HuH-7 (cell line): ENCODE measurements at regions not wholly inside any gene's neighbourhood (a gene's known extent, or its start where the extent isn't known, plus 50 kb on each side); places are given as distances from the start of the nearest gene placed in this dataset.

Experiments used
- DNase-seq: peaks from one replicate; pipeline ENCODE4 v3.0.0; 2011; ENCODE audit warnings: low spot score

DNA sequence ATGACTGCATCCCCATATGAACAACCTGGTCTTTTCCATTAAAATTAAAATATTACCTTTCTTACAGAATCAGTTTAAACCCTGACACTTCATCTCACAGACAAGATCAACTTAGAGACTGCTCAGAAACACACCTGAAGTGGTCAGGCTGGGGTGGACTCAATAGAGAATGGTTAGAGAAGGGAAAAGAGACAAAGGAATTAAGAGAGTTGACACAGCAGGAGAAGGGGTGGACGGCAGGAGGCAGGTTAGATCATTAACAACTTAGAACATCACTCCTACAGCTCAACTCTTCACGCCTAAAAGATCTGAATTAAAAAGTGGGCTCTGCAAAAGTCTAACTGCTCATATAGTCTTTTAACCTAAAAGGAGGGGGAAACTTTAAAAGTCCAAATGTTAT is 157.7 kb upstream of the COL1A2 start:
- no peak for DNase-seq

DNA sequence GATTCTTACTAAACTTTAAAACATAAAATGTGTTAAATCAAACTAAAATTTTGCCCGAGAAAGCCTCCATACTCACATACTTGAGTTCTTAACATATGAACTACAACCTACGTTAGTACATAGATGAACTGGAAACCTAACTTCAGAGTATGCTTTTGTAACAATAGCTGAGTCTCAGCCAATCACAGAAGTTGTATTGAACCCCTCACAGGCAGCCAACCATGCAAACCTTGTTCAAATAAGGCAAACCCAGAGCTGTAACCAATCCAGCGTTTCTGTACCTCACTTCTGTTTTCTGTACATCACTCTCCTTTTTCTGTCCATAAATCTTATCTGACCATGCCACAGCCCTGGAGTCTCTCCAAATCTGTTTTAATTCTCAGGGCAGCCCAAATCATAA is 157.3 kb upstream of the COL1A2 start:
- no peak for DNase-seq

DNA sequence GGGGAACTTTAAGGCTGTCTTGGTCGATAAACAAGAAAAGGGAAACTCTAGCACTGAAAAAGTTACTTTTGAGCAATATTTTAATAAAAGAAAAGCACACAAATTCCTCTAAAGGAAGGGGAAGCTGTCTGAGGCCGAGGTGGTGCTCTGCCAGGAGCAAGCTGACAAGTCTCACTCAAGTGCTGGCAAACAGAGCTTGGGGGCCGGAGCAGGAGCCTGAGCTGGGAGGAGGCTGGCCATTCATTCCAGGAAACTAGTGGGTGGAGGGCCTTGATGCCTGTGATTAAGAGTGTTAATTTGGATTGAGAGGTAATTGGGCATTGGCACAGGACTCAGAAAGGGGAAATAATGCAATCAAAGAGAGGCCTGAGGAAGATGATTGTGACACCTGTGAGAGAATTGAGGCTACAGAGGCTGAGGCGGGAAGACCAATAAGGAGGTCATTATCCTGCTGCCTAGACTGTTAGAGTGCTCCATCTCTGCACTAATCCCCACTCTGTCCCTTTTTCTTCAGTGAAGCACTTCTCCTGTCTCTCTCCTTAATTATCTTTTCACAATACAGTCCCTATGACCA is 154.9 kb upstream of the COL1A2 start:
- DNase-seq = no peak

DNA sequence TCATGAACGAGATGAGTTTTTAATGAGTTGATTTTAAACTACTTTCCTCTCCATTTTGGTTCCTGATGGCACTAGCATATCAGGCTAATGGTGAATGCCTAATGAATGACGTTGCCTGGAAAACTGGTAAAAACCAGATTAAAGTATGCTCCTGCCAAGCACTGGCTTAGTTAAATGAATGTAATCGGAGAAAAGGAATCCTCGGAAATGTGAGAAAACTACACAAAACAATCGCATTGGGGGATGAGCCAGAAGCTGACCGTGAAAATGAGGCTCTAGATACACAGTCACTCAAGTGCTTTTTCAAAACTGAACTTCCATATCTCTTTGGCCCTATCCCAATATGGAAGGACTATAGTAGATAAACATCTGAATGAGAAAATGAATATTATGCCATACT is 153.8 kb upstream of the COL1A2 start:
- no peak for DNase-seq

DNA sequence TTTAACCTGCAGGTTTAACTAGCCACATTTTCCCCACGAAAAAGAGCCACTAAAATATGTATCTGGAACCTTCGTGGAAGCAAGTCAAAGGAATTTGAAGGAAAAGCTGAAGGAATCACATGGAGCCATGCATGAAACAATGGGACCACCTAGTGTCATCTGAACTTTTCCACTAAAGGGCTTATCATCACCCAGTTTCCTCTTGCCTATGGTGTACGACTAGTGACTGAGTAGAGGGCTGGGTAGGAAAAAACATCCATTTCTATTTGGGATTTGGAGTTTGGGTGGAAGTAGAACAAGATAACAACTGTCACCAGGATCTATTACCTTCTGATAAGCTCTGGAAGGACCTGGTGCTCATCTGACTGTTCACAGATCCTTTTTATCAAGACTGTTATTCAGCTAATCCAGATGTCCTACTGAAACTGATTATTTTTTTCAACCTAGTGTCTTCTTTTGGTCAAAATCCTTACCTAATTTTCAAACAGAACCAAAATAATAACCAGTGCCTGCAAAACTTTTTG is 153.2 kb upstream of the COL1A2 start:
- no peak for DNase-seq

DNA sequence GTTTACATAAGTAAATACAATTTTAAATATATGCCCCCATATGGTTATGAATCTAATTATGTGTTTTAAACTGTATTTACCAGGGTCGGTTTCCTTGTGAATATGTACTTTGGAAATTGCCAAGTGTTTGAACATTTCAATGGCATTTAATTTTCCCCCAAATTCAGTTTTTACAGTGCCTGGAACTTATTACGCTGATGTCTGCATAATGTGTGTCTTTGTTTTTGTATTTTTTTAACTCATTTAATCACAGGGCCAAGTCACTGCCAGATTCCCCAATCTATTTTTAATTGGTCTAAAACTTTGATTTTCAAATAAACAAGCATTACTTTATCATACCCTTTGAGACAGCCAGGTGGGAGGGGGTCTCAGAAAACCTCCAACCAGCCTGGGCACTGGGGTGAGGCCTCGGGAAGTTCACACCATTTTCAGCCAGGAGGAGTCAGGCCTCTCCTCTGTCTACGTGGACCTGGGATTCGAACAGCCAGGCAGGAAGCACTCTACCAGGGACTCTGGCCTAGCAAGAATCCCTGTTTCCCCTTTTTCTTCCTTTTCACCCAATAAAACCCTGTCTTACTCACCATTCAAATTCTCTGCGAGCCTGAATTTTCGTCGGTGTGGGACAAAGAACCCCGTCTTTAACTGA is 151.5 kb upstream of the COL1A2 start:
- DNase-seq = no peak

DNA sequence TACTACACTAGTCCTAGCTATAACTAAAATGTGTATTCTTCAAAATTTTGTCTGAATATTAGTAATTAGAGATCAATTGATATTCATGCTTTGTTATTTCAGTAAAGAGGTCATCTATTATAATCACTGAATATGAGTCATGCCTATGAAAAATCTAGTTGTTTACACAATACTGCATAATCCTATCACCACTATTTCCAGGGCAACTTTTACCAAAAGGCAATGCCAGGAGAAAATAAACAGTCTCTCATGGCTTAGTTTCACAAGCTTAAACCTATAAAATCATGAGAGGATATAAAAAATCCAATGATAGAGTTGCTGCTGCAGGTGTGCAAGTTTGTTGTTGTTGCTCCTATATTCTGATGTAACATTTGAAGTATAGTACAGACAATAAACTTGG is 149.9 kb upstream of the COL1A2 start:
- no peak for DNase-seq

DNA sequence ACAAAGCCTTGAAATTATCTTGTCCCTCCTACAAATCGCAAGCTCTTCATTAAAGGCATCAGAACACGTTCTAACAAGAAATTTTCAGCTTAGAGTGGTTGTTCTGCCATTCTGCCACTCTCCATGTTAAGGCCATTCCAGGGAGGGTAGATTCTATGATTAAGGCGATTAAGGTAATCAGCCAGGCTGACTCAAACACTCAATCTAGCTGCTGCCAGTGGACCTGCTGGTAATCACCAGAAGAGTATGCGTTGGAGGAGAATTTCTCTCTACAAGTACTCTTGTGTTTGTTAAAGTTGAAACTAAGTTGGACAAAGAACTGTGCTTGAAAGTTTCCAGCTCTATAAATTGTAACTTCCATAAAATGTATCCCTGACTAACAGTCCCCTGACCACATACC is 149.2 kb upstream of the COL1A2 start:
- DNase-seq = no peak

DNA sequence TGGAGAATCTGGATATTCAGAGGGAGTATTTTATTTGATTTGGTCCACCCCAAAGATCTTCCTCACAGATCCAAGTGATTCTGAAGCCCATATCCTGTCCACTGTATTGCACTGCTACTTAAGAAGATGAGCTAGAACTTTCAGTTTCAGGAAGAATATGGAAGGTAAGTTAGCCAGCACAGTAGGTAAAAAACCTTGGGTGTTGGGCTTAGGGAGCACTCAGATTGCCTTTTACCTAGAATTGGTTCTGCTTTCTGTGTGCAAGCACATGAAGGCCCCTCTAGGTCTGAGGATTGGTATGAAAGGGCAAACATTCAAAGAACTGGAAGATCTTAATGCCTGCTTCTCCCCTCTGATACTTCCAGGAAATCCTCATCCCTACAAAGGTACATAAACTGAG is 146.7 kb upstream of the COL1A2 start:
- DNase-seq = no peak

DNA sequence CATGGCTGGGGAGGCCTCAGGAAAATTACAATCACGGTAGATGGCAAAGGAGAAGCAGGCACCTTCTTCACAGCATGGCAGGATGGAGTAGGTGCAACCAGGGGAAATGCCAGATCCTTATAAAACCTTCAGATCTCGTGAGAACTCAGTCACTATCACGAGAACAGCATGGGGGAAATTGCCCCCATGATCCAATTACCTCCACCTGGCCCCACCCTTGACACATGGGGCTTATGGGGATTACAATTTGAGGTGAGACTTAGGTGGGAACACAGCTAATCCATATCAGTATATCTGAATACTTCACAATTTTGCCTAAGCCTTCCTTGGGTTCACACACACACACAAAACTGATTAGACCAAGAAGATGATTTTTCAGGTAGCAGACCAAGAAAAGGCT is 145.1 kb upstream of the COL1A2 start:
- no peak for DNase-seq

DNA sequence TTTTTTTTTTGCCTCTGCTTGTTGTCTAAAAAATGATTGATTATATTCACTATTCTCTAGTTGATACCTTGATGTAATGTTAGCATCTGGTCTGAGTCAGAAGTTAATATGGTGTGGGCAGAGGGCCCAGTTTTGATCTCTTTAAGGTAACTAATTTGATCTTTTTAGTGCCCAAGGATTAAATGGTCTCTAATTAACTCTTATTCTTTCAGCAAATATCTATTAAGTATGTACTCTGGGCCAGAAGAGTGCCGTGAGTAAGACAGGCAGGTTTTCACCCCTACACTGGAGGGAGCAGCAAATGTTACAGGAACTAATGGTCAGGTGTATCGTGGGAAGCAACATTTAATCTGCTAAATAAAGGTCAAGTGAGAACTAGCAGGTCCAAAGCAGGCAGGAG is 144.6 kb upstream of the COL1A2 start:
- DNase-seq = no peak

DNA sequence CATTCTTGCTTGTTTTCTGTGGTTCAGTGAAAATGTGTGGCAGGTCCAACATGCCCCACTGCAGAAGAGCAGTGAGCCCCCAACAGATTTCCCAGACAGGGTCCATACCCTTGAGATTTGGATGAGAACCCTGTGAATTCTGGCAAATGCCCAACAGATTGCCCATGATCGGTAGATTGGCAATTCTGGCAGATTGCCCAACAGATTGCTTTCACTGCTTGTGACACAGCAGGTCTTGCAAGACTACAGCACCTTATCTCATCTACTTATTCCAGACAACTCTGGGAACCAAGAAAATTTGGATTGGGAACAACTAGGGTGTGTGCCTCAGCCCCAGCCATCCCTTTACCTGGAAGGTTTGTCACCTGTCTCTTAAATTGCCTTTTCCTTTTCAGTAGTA is 143.7 kb upstream of the COL1A2 start:
- DNase-seq = no peak

DNA sequence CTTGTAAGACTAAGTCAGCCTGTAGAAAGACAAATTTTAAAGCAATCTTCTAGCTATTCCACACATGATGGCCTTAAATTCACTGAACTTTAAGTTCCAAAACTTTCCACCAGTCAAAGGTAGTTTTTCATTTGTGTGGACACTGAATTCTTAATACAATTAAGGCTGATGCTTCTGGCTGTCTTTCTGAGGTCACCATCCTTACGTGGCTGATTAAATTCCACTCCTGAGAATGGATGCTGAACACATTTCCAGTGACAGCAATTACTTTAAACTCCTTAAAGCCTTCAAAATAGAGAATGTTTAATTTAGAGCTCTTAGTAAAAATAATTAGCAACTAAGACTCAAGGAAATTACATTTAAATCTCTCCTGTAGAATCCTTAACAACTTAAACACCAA is 142.6 kb upstream of the COL1A2 start:
- no peak for DNase-seq

DNA sequence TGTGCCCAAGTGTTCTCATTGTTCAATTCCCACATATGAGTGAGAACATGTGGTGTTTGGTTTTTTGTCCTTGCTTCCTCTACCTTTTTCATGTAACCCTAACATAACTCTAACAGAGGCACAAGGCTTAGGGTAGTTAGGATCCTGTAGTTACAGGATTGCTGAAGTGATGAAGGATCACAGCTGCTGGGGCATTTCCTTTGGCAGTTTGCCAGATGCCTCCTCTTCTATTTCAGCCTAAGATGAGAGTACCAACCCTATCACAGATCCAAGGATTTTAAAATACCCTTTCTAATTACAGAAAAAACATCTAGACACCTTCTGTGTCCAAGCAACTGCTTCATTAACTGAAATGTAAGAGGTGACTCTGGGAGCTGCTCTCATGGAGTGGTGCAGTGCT is 141.7 kb upstream of the COL1A2 start:
- DNase-seq = no peak

DNA sequence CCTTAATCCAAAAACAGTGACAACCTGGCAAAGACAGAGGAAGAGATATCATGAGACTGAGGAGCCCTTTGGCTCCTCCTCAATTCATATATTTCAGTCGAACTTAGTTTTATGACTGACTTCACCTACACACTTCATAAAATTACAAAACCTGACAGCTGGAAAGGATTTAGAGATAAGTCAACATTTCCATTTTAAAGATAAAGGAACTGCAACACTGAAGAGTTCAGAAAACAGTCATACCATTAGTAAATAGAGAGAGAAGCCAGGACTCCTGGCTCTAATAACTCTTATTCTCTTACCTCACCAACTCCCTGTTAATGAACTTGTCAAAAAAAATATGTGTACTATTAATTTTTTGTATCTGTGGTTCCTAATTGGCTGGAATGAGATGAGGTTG is 141.0 kb upstream of the COL1A2 start:
- DNase-seq = no peak

DNA sequence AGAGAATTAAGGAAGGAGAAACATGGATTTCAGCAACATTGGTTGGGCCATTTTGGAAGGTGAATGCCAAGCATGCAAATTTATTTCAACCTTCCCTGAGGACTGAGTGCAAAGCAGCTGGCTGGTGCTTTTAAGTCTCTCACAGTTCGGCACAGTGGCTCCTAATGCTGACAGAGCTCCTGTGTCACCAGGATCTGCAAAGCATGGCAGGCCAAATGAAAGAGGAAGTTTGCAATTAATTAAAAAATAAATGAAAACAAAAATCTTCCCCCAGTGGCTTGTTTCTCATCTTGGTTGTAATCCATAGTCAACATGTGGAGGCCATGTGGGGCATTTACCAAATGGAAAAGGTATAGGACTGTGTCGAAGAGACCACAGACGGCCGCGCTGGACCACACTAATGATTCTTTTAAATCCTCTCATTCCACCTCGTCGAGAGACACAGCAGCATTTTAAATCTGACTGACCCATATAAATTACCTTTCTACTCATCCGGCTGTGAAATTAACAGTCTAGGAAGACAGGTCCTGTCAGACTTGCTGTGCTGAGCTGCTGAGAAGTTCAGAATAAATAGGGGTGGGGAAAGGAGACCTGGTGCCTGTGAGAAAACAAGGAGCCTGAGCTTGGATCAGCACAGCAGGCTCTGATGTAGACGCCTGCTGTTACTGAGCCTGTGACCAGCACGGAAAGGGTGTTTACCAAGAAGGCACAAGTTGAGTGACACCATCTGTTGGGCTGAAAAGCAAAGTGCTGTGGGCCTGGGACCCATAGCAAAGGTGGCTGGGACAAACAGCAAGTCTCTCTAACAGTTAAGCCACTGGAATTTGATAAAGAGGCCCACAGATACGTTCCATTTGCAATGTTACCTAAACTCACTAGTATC is 136.0 kb upstream of the COL1A2 start:
- DNase-seq = no peak

DNA sequence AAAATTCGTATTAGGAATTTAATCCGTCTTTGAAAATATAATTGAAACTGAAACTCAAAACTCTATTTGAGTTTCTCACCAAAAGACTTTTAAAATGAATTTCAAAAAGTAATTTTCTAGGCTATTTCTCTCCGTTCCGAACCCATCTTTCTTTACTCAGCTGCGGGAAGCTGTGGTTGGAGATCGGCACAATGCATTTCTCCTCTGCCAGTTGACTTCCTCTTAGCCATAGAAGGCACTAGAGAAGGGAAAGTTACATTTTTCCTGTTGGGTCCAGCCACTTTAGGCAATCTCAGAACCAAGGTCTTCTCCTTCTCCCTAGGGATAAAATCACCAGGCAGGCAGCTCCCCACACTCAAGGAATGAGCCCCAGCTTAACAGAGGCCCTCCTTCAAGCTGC is 133.6 kb upstream of the COL1A2 start:
- no peak for DNase-seq

DNA sequence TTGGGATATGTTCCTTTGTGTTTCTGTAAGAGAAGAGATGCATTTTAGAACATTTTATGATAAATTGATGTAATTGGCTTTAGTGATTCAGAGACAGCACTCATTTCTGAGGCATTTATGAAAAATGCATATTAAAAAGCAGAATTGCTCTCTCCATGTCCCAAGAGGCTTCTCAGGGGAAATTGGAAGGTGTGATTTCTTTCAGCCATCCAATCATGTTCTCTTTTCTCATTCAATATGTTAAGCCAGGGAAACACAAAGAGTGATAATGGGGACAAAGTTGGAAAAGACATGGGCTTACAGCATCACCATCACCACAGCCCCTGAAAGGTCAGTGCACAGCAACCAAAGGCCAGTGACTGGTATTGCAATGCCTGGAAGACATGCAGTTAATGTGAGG is 129.9 kb upstream of the COL1A2 start:
- DNase-seq = no peak

DNA sequence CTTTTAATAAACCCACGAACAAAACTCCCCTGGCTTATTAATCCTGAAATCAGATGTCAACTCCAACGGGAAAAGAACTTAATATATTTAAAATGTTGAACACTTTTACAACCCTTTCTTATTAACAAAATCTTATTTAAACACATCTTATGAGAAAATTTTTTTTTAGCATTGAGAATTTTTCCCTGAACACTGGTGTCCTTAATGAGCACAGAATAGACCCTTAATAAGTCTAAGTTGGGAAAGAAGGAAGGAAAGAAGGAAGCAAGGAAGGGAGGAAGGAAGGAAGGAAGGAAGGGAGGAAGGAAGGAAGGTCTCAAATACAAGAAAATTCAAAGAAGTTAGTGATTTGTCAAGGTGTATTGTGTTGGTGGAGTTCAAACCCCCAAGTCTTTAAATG is 129.2 kb upstream of the COL1A2 start:
- DNase-seq = no peak

DNA sequence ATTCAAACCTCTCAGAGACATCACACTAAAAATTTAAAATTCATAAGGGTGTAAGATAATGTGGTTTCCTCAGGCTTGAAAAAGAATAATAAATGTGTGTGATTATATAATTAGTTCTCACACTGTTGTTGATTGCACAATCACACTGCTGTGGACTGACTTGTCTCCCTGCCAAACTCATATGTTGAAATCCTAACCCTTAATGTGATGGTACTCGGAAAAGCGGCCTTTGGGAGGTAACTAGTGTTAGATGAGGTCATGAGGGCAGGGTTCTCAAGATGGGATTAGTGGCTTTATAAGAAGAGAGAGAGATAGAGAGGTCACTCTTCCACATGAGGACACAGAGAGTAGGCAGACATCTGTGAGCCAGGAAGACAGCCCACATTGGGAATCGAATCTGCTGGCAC is 128.5 kb upstream of the COL1A2 start:
- DNase-seq = no peak

DNA sequence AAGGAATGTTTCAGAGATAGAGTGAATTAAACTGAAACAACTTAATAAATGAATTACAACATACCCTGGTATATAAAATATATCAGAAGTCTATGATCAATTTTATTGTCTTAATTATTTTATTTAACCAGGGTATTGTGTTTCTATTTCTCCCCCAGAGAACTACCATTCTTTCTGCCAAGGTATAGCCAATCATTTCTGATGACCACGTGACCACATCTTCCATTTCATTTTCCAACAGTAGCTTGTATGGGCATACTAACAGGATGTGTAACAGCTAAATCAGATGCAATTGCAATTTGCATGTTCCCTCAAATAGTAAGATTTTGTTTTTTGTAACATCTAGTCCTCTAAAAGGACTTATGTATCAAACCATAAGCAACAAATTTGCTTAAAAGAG is 123.9 kb upstream of the COL1A2 start:
- DNase-seq = no peak

DNA sequence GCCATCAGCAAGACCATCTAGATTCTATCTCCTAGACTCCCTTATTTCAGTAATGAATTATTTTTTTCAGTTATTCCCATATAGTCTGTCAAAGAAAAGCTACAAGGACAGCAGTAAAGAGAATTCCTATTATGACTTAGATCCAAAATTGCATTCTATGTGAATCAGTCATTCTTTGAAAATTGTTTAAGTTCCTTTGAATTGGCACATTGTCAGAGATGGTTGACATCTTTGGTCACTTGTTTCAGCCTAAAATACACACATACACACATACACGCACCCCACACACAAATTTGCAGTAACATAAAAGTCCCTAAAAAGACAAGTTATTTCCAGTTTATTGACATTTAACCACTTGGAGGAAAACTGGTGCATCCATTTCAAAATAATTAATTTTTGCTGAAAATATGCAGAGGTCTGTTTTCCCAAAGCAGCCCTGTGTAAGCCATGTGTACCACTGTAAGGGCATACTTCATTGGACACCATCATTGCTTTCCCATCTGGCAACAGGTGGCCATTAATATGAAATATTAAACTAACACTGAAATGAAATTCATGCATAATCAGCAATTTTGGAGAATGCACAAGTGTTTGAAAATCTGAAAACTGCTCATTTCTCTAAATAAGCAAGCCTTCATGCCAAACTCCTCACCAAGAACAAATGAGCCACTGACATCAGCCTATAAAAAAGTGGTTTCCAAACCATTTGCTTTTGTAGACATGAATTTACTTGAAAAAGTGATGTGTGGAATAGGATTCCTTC is 121.7 kb upstream of the COL1A2 start:
- DNase-seq = no peak

DNA sequence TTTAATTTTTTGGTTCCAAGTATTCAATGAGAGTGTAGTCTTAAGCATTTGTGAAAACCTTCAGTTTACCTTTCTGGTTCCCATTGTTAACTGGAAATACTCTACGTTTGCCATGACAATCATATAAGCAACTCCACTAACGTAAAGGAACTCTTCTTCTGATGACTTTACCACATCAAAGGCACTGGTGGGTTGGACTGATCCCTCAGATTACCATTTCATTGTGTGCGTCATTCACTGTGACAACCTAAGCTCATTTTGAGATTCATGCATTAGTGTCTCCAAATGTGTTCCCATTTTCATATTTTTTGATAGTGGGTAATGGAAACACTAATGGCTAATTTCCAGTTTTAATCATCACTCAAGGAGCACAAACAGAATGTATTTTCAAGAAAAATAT is 119.9 kb upstream of the COL1A2 start:
- no peak for DNase-seq
